Neural cell (in vitro differentiated cells): ENCODE measurements at regions not wholly inside any gene's neighbourhood (a gene's known extent, or its start where the extent isn't known, plus 50 kb on each side); places are given as distances from the start of the nearest gene placed in this dataset.

Experiments used
- H2AFZ ChIP-seq: fragments of 200-600, 300-800 bp; sonication (generic), shearing (Covaris generic); 2 replicates; pipeline ENCODE4 v1.6.0; 2014; ENCODE audit warnings: low read depth, mild to moderate bottlenecking, antibody characterized with exemption, low read length, moderate library complexity
- H3F3A ChIP-seq: fragments of 200-600 bp; shearing (Covaris generic); 2 replicates; pipeline ENCODE4 v1.6.1; 2016; ENCODE audit warnings: mild to moderate bottlenecking, moderate library complexity, mixed read lengths, antibody characterized with exemption, low read length; ENCODE audit not compliant: insufficient read depth, poor library complexity, severe bottlenecking
- H3K27ac ChIP-seq: fragments of 200-600, 300-800 bp; sonication (generic), shearing (Covaris generic); 2 replicates; pipeline ENCODE4 v1.5.1; 2014; ENCODE audit warnings: mild to moderate bottlenecking, low read length, moderate library complexity
- H3K27me3 ChIP-seq: fragments of 300-800, 200-600 bp; sonication (generic), shearing (Covaris generic); 2 replicates; pipeline ENCODE4 v1.6.0; 2014; ENCODE audit warnings: mild to moderate bottlenecking, low read depth, low read length, moderate library complexity; ENCODE audit not compliant: insufficient read depth
- H3K36me3 ChIP-seq: fragments of 300-800, 200-600 bp; sonication (generic), shearing (Covaris generic); 2 replicates; pipeline ENCODE4 v1.5.1; 2014; ENCODE audit warnings: mild to moderate bottlenecking, antibody characterized with exemption, low read length, moderate library complexity; ENCODE audit not compliant: insufficient read depth
- H3K4me2 ChIP-seq: fragments of 300-800, 200-600 bp; sonication (generic), shearing (Covaris generic); 2 replicates; pipeline ENCODE4 v1.6.0; 2014; ENCODE audit warnings: mild to moderate bottlenecking, low read length
- H3K4me3 ChIP-seq: fragments of 300-800, 200-600 bp; sonication (generic), shearing (Covaris generic); 2 replicates; pipeline ENCODE4 v1.5.1; 2014; ENCODE audit warnings: mild to moderate bottlenecking, low read length, moderate library complexity
- H3K79me2 ChIP-seq: fragments of 200-600 bp; shearing (Covaris generic); replicated peaks from 2 replicates; pipeline ENCODE4 v1.6.0; 2014; ENCODE audit warnings: mild to moderate bottlenecking, low read length, moderate library complexity; ENCODE audit not compliant: insufficient read depth
- H3K9ac ChIP-seq: fragments of 300-800, 200-600 bp; sonication (generic), shearing (Covaris generic); 2 replicates; pipeline ENCODE4 v1.6.1; 2016; ENCODE audit warnings: mild to moderate bottlenecking, low read length, mixed read lengths
- H3K9me2 ChIP-seq: fragments of 200-600 bp; shearing (Covaris generic); 2 replicates; pipeline ENCODE4 v1.6.1; 2016; ENCODE audit warnings: mild to moderate bottlenecking, low read length, mixed read lengths; ENCODE audit not compliant: insufficient read depth
- H3K9me3 ChIP-seq: fragments of 200-600, 300-800 bp; sonication (generic), shearing (Covaris generic); 2 replicates; pipeline ENCODE4 v1.6.1; 2016; ENCODE audit warnings: mild to moderate bottlenecking, mixed run types, low read length, moderate library complexity, mixed read lengths
- H4K20me1 ChIP-seq: fragments of 200-600 bp; shearing (Covaris generic); 2 replicates; pipeline ENCODE4 v1.6.1; 2016; ENCODE audit warnings: mild to moderate bottlenecking, mixed run types; ENCODE audit not compliant: insufficient read depth
- EP300 ChIP-seq: fragments of 450-650 bp; conservative IDR thresholded peaks from 2 replicates; pipeline ENCODE4 v1.6.1; 2014; ENCODE audit warnings: antibody characterized with exemption, mild to moderate bottlenecking, moderate library complexity; ENCODE audit not compliant: poor library complexity, severe bottlenecking
- EZH2 ChIP-seq: fragments of 200-600, 300-800 bp; shearing (Covaris generic), sonication (generic); IDR thresholded peaks from 2 replicates; pipeline ENCODE4 v1.6.1; 2014; ENCODE audit warnings: antibody characterized with exemption, low read length, borderline replicate concordance, mild to moderate bottlenecking; ENCODE audit not compliant: insufficient read depth, poor library complexity, severe bottlenecking
- MXI1 ChIP-seq: fragments of 450-650 bp; conservative IDR thresholded peaks from 2 replicates; pipeline ENCODE4 v1.6.1; 2014; ENCODE audit warnings: antibody characterized with exemption, mild to moderate bottlenecking; ENCODE audit not compliant: poor library complexity, severe bottlenecking
- POLR2AphosphoS5 ChIP-seq: IDR thresholded peaks from 2 replicates; pipeline ENCODE4 v1.6.1; 2012
- RAD21 ChIP-seq: fragments of 450-650 bp; conservative IDR thresholded peaks from 2 replicates; pipeline ENCODE4 v1.6.1; 2014; ENCODE audit warnings: antibody characterized with exemption, mild to moderate bottlenecking, moderate library complexity
- SMC3 ChIP-seq: fragments of 450-650 bp; conservative IDR thresholded peaks from 2 replicates; pipeline ENCODE4 v1.6.1; 2014; ENCODE audit warnings: antibody characterized with exemption, mild to moderate bottlenecking, moderate library complexity; ENCODE audit not compliant: poor library complexity
- TAF1 ChIP-seq: IDR thresholded peaks from 2 replicates; pipeline ENCODE4 v1.6.1; 2012; ENCODE audit warnings: low read depth
- TF ChIP-seq, protein P1 (sequence below): fragments of 450-650 bp; IDR thresholded peaks from 2 replicates; pipeline ENCODE4 v1.5.1; 2014; ENCODE audit warnings: antibody characterized with exemption, mild to moderate bottlenecking, moderate library complexity; ENCODE audit not compliant: poor library complexity, severe bottlenecking
- TF ChIP-seq, protein P2 (sequence below): IDR thresholded peaks from 2 replicates; pipeline ENCODE4 v1.6.1; 2012; ENCODE audit warnings: borderline replicate concordance

GRCh38 chr3:176041812-176042211 lies 1155.5 kb downstream of the TBL1XR1 start:
- H3K79me2 ChIP-seq, result no peaks in the 10 kb centered on the region
- TF ChIP-seq, protein P1, sequence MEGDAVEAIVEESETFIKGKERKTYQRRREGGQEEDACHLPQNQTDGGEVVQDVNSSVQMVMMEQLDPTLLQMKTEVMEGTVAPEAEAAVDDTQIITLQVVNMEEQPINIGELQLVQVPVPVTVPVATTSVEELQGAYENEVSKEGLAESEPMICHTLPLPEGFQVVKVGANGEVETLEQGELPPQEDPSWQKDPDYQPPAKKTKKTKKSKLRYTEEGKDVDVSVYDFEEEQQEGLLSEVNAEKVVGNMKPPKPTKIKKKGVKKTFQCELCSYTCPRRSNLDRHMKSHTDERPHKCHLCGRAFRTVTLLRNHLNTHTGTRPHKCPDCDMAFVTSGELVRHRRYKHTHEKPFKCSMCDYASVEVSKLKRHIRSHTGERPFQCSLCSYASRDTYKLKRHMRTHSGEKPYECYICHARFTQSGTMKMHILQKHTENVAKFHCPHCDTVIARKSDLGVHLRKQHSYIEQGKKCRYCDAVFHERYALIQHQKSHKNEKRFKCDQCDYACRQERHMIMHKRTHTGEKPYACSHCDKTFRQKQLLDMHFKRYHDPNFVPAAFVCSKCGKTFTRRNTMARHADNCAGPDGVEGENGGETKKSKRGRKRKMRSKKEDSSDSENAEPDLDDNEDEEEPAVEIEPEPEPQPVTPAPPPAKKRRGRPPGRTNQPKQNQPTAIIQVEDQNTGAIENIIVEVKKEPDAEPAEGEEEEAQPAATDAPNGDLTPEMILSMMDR, result no peak
- TF ChIP-seq RAD21 (no peak), POLR2AphosphoS5 (no peak), TAF1 (no peak), EZH2 (no peak), SMC3 (no peak), MXI1 (no peak), EP300 (no peak)
- TF ChIP-seq, protein P2, sequence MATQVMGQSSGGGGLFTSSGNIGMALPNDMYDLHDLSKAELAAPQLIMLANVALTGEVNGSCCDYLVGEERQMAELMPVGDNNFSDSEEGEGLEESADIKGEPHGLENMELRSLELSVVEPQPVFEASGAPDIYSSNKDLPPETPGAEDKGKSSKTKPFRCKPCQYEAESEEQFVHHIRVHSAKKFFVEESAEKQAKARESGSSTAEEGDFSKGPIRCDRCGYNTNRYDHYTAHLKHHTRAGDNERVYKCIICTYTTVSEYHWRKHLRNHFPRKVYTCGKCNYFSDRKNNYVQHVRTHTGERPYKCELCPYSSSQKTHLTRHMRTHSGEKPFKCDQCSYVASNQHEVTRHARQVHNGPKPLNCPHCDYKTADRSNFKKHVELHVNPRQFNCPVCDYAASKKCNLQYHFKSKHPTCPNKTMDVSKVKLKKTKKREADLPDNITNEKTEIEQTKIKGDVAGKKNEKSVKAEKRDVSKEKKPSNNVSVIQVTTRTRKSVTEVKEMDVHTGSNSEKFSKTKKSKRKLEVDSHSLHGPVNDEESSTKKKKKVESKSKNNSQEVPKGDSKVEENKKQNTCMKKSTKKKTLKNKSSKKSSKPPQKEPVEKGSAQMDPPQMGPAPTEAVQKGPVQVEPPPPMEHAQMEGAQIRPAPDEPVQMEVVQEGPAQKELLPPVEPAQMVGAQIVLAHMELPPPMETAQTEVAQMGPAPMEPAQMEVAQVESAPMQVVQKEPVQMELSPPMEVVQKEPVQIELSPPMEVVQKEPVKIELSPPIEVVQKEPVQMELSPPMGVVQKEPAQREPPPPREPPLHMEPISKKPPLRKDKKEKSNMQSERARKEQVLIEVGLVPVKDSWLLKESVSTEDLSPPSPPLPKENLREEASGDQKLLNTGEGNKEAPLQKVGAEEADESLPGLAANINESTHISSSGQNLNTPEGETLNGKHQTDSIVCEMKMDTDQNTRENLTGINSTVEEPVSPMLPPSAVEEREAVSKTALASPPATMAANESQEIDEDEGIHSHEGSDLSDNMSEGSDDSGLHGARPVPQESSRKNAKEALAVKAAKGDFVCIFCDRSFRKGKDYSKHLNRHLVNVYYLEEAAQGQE, result no peak

GRCh38 chr3:176041185-176041584 lies 1156.1 kb downstream of the TBL1XR1 start:
- no peak overlapping the region for H2AFZ ChIP-seq
- H3K36me3 ChIP-seq, result no peaks in the 10 kb centered on the region
- H4K20me1 ChIP-seq, result no peaks in the 10 kb centered on the region
- no peak overlapping the region for H3K27ac ChIP-seq
- TF ChIP-seq TAF1 (no peak), SMC3 (no peak), EP300 (no peak), POLR2AphosphoS5 (no peak), RAD21 (no peak), EZH2 (no peak), MXI1 (no peak)
- TF ChIP-seq, protein P1, result no peak
- TF ChIP-seq, protein P2, result no peak
- H3K27me3 ChIP-seq, result no peaks in the 10 kb centered on the region
- H3K9ac ChIP-seq, result no peak overlapping the region
- H3K4me3 ChIP-seq, result no peak overlapping the region
- H3K79me2 ChIP-seq, result no peaks in the 10 kb centered on the region
- no peaks in the 10 kb centered on the region for H3K9me2 ChIP-seq
- no peaks in the 10 kb centered on the region for H3F3A ChIP-seq
- no peaks in the 10 kb centered on the region for H3K9me3 ChIP-seq
- H3K4me2 ChIP-seq, result no peak overlapping the region

More at GRCh38 chr3:176041812-176042211, 1155.5 kb downstream of the TBL1XR1 start:
- no peaks in the 10 kb centered on the region for H3K36me3 ChIP-seq
- no peak overlapping the region for H3K4me2 ChIP-seq
- H3K27me3 ChIP-seq, result no peaks in the 10 kb centered on the region
- no peaks in the 10 kb centered on the region for H3K9me2 ChIP-seq
- no peak overlapping the region for H3K27ac ChIP-seq
- no peaks in the 10 kb centered on the region for H4K20me1 ChIP-seq
- no peaks in the 10 kb centered on the region for H3K9me3 ChIP-seq
- no peak overlapping the region for H3K4me3 ChIP-seq
- H2AFZ ChIP-seq, result no peak overlapping the region
- no peaks in the 10 kb centered on the region for H3F3A ChIP-seq
- no peak overlapping the region for H3K9ac ChIP-seq
